HEK293 (cell line): ENCODE measurements at regions not wholly inside any gene's neighbourhood (a gene's known extent, or its start where the extent isn't known, plus 50 kb on each side); places are given as distances from the start of the nearest gene placed in this dataset.

Source experiments
- CTCF ChIA-PET: fragments of 350-600 bp; formaldehyde crosslinking; extraction: SDS; loops from one replicate; lab custom pipeline; 2021; ENCODE audit warnings: antibody characterized with exemption; lab: Yijun Ruan, JAX
- POLR2A ChIA-PET: fragments of 300-600 bp; formaldehyde crosslinking; extraction: SDS; loops from one replicate; lab custom pipeline; 2020; ENCODE audit warnings: antibody characterized with exemption, inconsistent platforms; lab: Yijun Ruan, JAX
- H3K27ac ChIP-seq: fragments of 200-500 bp; sonication (Bioruptor generic); 2 replicates; pipeline ENCODE4 v1.5.1; 2014; ENCODE audit warnings: low read depth, low read length, control low read depth, inconsistent platforms; ENCODE audit errors: extremely low read depth
- H3K36me3 ChIP-seq, 2 experiments: fragments of 200-500 bp in 1 of 2; sonication (Bioruptor generic) in 1 of 2; 1 replicate in 1 of 2; 2 replicates in 1 of 2; pipeline ENCODE4 v1.5.1; 2014 to 2017; ENCODE audit warnings: inconsistent platforms in 2 of 2, low read length in 2 of 2; ENCODE audit not compliant: control insufficient read depth in 2 of 2, insufficient read depth in 1 of 2
- H3K4me1 ChIP-seq: fragments of 200-500 bp; sonication (Bioruptor generic); 2 replicates; pipeline ENCODE4 v1.5.1; 2014; ENCODE audit warnings: mild to moderate bottlenecking, low read length, inconsistent platforms; ENCODE audit not compliant: control insufficient read depth, insufficient read depth
- H3K4me3 ChIP-seq: 2 replicates; pipeline ENCODE4 v1.5.1; 2011; ENCODE audit warnings: low read depth, mild to moderate bottlenecking, control low read depth, low read length, moderate library complexity
- H3K9me3 ChIP-seq: fragments of 200-500 bp; sonication (Bioruptor generic); 2 replicates; pipeline ENCODE4 v1.5.1; 2014; ENCODE audit warnings: low read depth, low read length, inconsistent platforms; ENCODE audit not compliant: control insufficient read depth, insufficient read depth
- AEBP2 ChIP-seq: fragments of 450-650 bp; formaldehyde crosslinking; IDR thresholded peaks from 2 replicates; pipeline ENCODE4 v1.5.1; 2016; ENCODE audit warnings: missing biosample characterization, missing genetic modification characterization, borderline replicate concordance
- EGR2 ChIP-seq: fragments of 450-650 bp; formaldehyde crosslinking; IDR thresholded peaks from 2 replicates; pipeline ENCODE4 v1.5.1; 2016; ENCODE audit warnings: low read depth, missing biosample characterization, missing genetic modification characterization
- GLI2 ChIP-seq: fragments of 450-650 bp; formaldehyde crosslinking; IDR thresholded peaks from 2 replicates; pipeline ENCODE4; 2017; ENCODE audit warnings: missing biosample characterization, missing genetic modification characterization, low read depth, borderline replicate concordance
- GLI4 ChIP-seq: fragments of 450-650 bp; formaldehyde crosslinking; IDR thresholded peaks from 2 replicates; pipeline ENCODE4 v1.5.1; 2016; ENCODE audit warnings: missing biosample characterization, missing genetic modification characterization
- HOXC10 ChIP-seq: sonication (generic); formaldehyde crosslinking; IDR thresholded peaks from 2 replicates; pipeline ENCODE4 v1.8.1; 2023; ENCODE audit warnings: mild to moderate bottlenecking, missing genetic modification reagents
- IKZF3 ChIP-seq: fragments of 450-650 bp; IDR thresholded peaks from 2 replicates; pipeline ENCODE4 v1.5.0; 2018; ENCODE audit warnings: missing biosample characterization, mild to moderate bottlenecking, missing genetic modification characterization, moderate library complexity
- OSR2 ChIP-seq: fragments of 450-650 bp; formaldehyde crosslinking; IDR thresholded peaks from 2 replicates; pipeline ENCODE4 v1.5.1; 2016; ENCODE audit warnings: missing biosample characterization, missing genetic modification characterization
- SP3 ChIP-seq: fragments of 450-650 bp; formaldehyde crosslinking; IDR thresholded peaks from 2 replicates; pipeline ENCODE4 v1.5.1; 2016; ENCODE audit warnings: missing biosample characterization, missing genetic modification characterization
- ZBTB17 ChIP-seq: fragments of 450-650 bp; formaldehyde crosslinking; IDR thresholded peaks from 2 replicates; pipeline ENCODE4 v1.5.1; 2016; ENCODE audit warnings: missing biosample characterization, missing genetic modification characterization
- ZNF133 ChIP-seq: fragments of 450-650 bp; formaldehyde crosslinking; IDR thresholded peaks from 2 replicates; pipeline ENCODE4 v1.5.1; 2016; ENCODE audit warnings: missing biosample characterization, missing genetic modification characterization
- ZNF23 ChIP-seq: fragments of 450-650 bp; formaldehyde crosslinking; IDR thresholded peaks from 2 replicates; pipeline ENCODE4 v1.5.1; 2016; ENCODE audit warnings: missing biosample characterization, missing genetic modification characterization, borderline replicate concordance
- ZNF37A ChIP-seq: fragments of 450-650 bp; IDR thresholded peaks from 2 replicates; pipeline ENCODE4 v1.5.1; 2018; ENCODE audit warnings: missing biosample characterization, missing genetic modification characterization
- ZNF514 ChIP-seq: fragments of 450-650 bp; formaldehyde crosslinking; IDR thresholded peaks from 2 replicates; pipeline ENCODE4 v1.5.1; 2016; ENCODE audit warnings: missing biosample characterization, missing genetic modification characterization
- ZNF518A ChIP-seq: fragments of 450-650 bp; formaldehyde crosslinking; conservative IDR thresholded peaks from 2 replicates; pipeline ENCODE4 v1.5.1; 2016; ENCODE audit warnings: low read depth, missing biosample characterization, missing genetic modification characterization
- ZNF521 ChIP-seq: fragments of 450-650 bp; formaldehyde crosslinking; IDR thresholded peaks from 2 replicates; pipeline ENCODE4 v1.5.1; 2017; ENCODE audit warnings: missing biosample characterization, mild to moderate bottlenecking, missing genetic modification characterization
- ZNF561 ChIP-seq: fragments of 450-650 bp; IDR thresholded peaks from 2 replicates; pipeline ENCODE4 v1.5.1; 2018; ENCODE audit warnings: missing biosample characterization, missing genetic modification characterization, borderline replicate concordance
- ZNF624 ChIP-seq: fragments of 450-650 bp; formaldehyde crosslinking; IDR thresholded peaks from 2 replicates; pipeline ENCODE4 v1.5.1; 2017; ENCODE audit warnings: missing biosample characterization, missing genetic modification characterization
- ZNF704 ChIP-seq: fragments of 450-650 bp; formaldehyde crosslinking; IDR thresholded peaks from 2 replicates; pipeline ENCODE4 v1.5.1; 2016; ENCODE audit warnings: missing biosample characterization, missing genetic modification characterization
- ZNF791 ChIP-seq: fragments of 450-650 bp; formaldehyde crosslinking; IDR thresholded peaks from 2 replicates; pipeline ENCODE4 v1.5.1; 2016; ENCODE audit warnings: missing biosample characterization, missing genetic modification characterization
- TF ChIP-seq, protein P1 (sequence below): fragments of 450-650 bp; formaldehyde crosslinking; IDR thresholded peaks from 2 replicates; pipeline ENCODE4 v1.5.1; 2017; ENCODE audit warnings: missing biosample characterization, missing genetic modification characterization
- TF ChIP-seq, protein P2 (sequence below): fragments of 450-650 bp; formaldehyde crosslinking; IDR thresholded peaks from 2 replicates; pipeline ENCODE4 v1.5.1; 2016; ENCODE audit warnings: missing biosample characterization, missing genetic modification characterization, low read depth
- TF ChIP-seq, protein P3 (sequence below): fragments of 450-650 bp; formaldehyde crosslinking; IDR thresholded peaks from 2 replicates; pipeline ENCODE4 v1.5.1; 2016; ENCODE audit warnings: missing biosample characterization, missing genetic modification characterization

DNA sequence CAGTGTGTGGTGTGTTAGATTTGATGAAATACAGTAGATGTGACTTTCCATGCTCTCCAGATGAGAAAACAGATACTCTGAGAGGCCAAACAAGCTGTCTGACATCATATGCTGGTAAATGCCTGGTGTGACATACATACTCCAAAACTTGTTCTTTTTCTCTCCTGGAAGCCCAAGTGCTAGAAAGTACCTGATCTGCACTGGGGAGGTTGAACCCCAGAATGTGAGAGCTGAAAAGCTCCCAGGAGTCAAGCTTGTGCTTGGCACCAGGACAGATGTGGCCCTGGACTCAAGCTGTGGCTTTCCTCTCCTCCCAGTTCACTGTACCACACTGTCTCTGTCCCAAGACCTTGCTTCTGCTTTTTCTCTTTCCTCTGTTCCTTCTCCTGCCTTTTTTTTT lies 389.0 kb upstream of the USP24 start:
- H3K9me3 ChIP-seq, result no peaks in the 10 kb centered on the region
- H3K27ac ChIP-seq, result no peak overlapping the region
- ChIA-PET POLR2A (no interaction called here), CTCF (no interaction called here)
- no peaks in the 10 kb centered on the region for H3K36me3 ChIP-seq
- TF ChIP-seq, protein P1, sequence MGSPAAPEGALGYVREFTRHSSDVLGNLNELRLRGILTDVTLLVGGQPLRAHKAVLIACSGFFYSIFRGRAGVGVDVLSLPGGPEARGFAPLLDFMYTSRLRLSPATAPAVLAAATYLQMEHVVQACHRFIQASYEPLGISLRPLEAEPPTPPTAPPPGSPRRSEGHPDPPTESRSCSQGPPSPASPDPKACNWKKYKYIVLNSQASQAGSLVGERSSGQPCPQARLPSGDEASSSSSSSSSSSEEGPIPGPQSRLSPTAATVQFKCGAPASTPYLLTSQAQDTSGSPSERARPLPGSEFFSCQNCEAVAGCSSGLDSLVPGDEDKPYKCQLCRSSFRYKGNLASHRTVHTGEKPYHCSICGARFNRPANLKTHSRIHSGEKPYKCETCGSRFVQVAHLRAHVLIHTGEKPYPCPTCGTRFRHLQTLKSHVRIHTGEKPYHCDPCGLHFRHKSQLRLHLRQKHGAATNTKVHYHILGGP, result no peak
- TF ChIP-seq SP3 (tag by site-specific recombination) (no peak), AEBP2 (tag by site-specific recombination) (no peak), ZNF561 (tag by site-specific recombination) (no peak), EGR2 (tag by site-specific recombination) (no peak), ZBTB17 (tag by site-specific recombination) (no peak), GLI4 (tag by site-specific recombination) (no peak), ZNF624 (tag by site-specific recombination) (no peak), ZNF704 (tag by site-specific recombination) (no peak), ZNF791 (tag by site-specific recombination) (no peak)
- H3K4me3 ChIP-seq, result no peak overlapping the region
- H3K4me1 ChIP-seq, result no peaks in the 10 kb centered on the region

DNA sequence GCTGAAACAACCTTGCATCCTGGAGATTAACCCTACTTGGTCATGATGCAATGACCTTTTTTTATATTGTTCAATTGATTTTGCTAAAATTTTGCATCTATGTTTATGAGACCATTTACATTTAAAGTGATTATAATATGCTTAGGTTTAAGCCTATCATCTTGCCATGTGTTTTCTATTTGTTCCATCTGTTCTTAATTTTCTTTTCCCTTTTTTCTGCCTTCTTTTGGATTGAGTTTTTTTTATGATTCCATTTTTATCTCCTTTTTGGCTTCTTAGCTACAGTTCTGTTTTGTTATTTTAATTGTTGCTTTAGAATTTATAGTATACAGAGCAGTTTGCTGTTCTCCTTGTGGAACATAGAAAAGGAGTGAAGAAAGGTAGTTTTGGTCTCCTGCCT lies 385.1 kb upstream of the USP24 start:
- Histone ChIP-seq H3K4me1 (no peaks in the 10 kb centered on the region), H3K36me3 (no peaks in the 10 kb centered on the region), H3K9me3 (no peaks in the 10 kb centered on the region), H3K4me3 (no peak overlapping the region), H3K27ac (no peak overlapping the region)
- TF ChIP-seq GLI2 (tag by site-specific recombination) (no peak), ZNF37A (no peak), ZNF514 (no peak), ZNF133 (tag by site-specific recombination) (no peak), ZNF23 (no peak), HOXC10 (CRISPR knock-in tag) (no peak), OSR2 (no peak), ZNF521 (tag by site-specific recombination) (no peak), IKZF3 (tag by site-specific recombination) (no peak), ZNF518A (tag by site-specific recombination) (no peak)
- TF ChIP-seq, protein P2, sequence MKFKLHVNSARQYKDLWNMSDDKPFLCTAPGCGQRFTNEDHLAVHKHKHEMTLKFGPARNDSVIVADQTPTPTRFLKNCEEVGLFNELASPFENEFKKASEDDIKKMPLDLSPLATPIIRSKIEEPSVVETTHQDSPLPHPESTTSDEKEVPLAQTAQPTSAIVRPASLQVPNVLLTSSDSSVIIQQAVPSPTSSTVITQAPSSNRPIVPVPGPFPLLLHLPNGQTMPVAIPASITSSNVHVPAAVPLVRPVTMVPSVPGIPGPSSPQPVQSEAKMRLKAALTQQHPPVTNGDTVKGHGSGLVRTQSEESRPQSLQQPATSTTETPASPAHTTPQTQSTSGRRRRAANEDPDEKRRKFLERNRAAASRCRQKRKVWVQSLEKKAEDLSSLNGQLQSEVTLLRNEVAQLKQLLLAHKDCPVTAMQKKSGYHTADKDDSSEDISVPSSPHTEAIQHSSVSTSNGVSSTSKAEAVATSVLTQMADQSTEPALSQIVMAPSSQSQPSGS (tag by site-specific recombination), result no peak
- TF ChIP-seq, protein P3, sequence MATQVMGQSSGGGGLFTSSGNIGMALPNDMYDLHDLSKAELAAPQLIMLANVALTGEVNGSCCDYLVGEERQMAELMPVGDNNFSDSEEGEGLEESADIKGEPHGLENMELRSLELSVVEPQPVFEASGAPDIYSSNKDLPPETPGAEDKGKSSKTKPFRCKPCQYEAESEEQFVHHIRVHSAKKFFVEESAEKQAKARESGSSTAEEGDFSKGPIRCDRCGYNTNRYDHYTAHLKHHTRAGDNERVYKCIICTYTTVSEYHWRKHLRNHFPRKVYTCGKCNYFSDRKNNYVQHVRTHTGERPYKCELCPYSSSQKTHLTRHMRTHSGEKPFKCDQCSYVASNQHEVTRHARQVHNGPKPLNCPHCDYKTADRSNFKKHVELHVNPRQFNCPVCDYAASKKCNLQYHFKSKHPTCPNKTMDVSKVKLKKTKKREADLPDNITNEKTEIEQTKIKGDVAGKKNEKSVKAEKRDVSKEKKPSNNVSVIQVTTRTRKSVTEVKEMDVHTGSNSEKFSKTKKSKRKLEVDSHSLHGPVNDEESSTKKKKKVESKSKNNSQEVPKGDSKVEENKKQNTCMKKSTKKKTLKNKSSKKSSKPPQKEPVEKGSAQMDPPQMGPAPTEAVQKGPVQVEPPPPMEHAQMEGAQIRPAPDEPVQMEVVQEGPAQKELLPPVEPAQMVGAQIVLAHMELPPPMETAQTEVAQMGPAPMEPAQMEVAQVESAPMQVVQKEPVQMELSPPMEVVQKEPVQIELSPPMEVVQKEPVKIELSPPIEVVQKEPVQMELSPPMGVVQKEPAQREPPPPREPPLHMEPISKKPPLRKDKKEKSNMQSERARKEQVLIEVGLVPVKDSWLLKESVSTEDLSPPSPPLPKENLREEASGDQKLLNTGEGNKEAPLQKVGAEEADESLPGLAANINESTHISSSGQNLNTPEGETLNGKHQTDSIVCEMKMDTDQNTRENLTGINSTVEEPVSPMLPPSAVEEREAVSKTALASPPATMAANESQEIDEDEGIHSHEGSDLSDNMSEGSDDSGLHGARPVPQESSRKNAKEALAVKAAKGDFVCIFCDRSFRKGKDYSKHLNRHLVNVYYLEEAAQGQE, result no peak
- POLR2A ChIA-PET, result no interaction called here
- CTCF ChIA-PET, result interaction anchor here (0.5 to 1.0 kb wide), 3 partner anchors 19 to 620 kb away, joined by 3 read pairs; no protein-coding TSS in a partner anchor
